ENCODE measurements at regions not wholly inside any gene's neighbourhood (a gene's known extent, or its start where the extent isn't known, plus 50 kb on each side); places are given as distances from the start of the nearest gene placed in this dataset.

DNA sequence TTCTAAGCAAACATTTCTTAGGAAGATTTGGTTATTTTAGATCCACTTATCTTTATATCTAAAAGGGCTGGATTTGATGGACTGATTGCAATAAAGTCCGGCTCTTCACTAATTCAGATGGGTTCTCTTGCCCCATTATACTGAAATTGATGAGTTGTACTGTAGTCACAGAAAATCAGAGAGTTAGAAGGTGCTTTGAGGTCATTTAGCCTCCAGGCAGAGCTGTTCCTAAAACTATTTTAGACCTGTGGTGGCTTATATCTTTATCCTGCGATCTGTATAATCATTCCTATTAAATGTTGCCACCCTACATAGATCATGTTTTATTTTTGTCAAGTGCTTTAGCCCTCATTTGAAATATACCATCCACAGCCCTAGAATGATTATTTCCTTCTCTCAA lies 61.3 kb upstream of the ATXN1 start:
- in situ Hi-C loops (cut with MboI; ENCODE audit: low sequenced_read_pairs) (no loop called here), dilution Hi-C loops (cut with HindIII; ENCODE audit: low sequenced_read_pairs, unreplicated experiment) (no loop called here), intact Hi-C loops (cut with micrococcal nuclease) (no loop called here)
- Histone ChIP-seq H3K4me3 (ENCODE audit: insufficient read depth, low read depth, low read length) (no peak overlapping the region), H3K27me3 (ENCODE audit: control insufficient read depth, insufficient read depth, low read length) (peaks cover 3% of the 10 kb centered on the region; the same call in 1 of the 2 replicates), H3K9me3 (ENCODE audit: control insufficient read depth, insufficient read depth, low read length) (no peaks in the 10 kb centered on the region), H3K56ac (ENCODE audit: extremely low read depth, insufficient read depth, low read length) (no peak overlapping the region), H3K4me2 (ENCODE audit: low read depth, low read length) (no peak overlapping the region), H2BK20ac (ENCODE audit: low read depth, low read length) (no peak overlapping the region), H3K14ac (replicated peaks; ENCODE audit: low read depth, low read length) (no peak overlapping the region), H2BK15ac (ENCODE audit: low read depth, low read length) (no peak overlapping the region), H3K79me1 (ENCODE audit: low read depth in 1 of 2, low read length in 2 of 2) (no peaks in the 10 kb centered on the region), H3K36me3 (ENCODE audit: control insufficient read depth, insufficient read depth, low read length) (no peaks in the 10 kb centered on the region), H2BK120ac (ENCODE audit: low read depth, low read length) (no peak overlapping the region), H3K27ac (ENCODE audit: insufficient read depth, low read length) (no peak overlapping the region), H2BK5ac (ENCODE audit: low read depth, low read length, poor library complexity, severe bottlenecking) (no peak overlapping the region), H4K20me1 (ENCODE audit: insufficient read depth, low read length) (no peaks in the 10 kb centered on the region), H4K91ac (ENCODE audit: insufficient read depth, low read depth, low read length) (no peak overlapping the region), H3K4ac (ENCODE audit: low read depth, low read length) (no peak overlapping the region), H2AFZ (replicated peaks; ENCODE audit: low read length, poor library complexity) (no peak overlapping the region), H3K9me1 (ENCODE audit: insufficient read depth, low read length) (no peaks in the 10 kb centered on the region), H3K9ac (ENCODE audit: low read depth, low read length) (no peak overlapping the region), H2AK5ac (ENCODE audit: low read depth, low read length) (no peak overlapping the region), H3K4me1 (ENCODE audit: control insufficient read depth, insufficient read depth, low read length) (peaks cover 2% of the 10 kb centered on the region; the same call in 1 of the 2 replicates), H3K23ac (ENCODE audit: low read depth, low read length) (no peak overlapping the region), H4K5ac (ENCODE audit: low read depth, low read length) (no peak overlapping the region), H2AK9ac (replicated peaks; ENCODE audit: low read depth, low read length, poor library complexity) (no peak overlapping the region), H4K8ac (ENCODE audit: low read depth in 2 of 2, low read length in 2 of 2) (no peak overlapping the region), H3K18ac (ENCODE audit: low read depth, low read length) (no peak overlapping the region)
- DNase-seq = no peak
- POLR2A ChIA-PET (ENCODE audit: unreplicated experiment) = no interaction called here
- no CpG with 5 or more reads among the region's 2 CpGs for WGBS, 2 experiments (ENCODE audit: extremely low coverage in 2 of 2, insufficient read length in 1 of 2)
- no peak for ATAC-seq (ENCODE audit: low read depth)
- CTCF ChIA-PET = no interaction called here
- BruUV-seq (replicated peaks) = no TSS peak
- TF ChIP-seq RAD21 (IDR thresholded peaks at IDR 0.05; ENCODE audit: low read length) (no peak), MAFK (IDR thresholded peaks at IDR 0.05; ENCODE audit: low read depth, low read length) (no peak), RFX5 (IDR thresholded peaks at IDR 0.05; ENCODE audit: low read depth, low read length) (no peak), RCOR1 (IDR thresholded peaks at IDR 0.05; ENCODE audit: insufficient replicate concordance, low read length) (no peak), FOS (IDR thresholded peaks at IDR 0.05; ENCODE audit: low read depth, low read length) (no peak), CTCF (conservative IDR thresholded peaks at IDR 0.05; ENCODE audit: low read depth, low read length) (no peak), BHLHE40 (IDR thresholded peaks at IDR 0.05; ENCODE audit: low read depth, low read length) (no peak)
- TF ChIP-seq, protein P1, sequence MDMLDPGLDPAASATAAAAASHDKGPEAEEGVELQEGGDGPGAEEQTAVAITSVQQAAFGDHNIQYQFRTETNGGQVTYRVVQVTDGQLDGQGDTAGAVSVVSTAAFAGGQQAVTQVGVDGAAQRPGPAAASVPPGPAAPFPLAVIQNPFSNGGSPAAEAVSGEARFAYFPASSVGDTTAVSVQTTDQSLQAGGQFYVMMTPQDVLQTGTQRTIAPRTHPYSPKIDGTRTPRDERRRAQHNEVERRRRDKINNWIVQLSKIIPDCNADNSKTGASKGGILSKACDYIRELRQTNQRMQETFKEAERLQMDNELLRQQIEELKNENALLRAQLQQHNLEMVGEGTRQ (IDR thresholded peaks at IDR 0.05; ENCODE audit: low read depth, low read length) = no peak
